ENCODE measurements at regions not wholly inside any gene's neighbourhood (a gene's known extent, or its start where the extent isn't known, plus 50 kb on each side); places are given as distances from the start of the nearest gene placed in this dataset.

DNA sequence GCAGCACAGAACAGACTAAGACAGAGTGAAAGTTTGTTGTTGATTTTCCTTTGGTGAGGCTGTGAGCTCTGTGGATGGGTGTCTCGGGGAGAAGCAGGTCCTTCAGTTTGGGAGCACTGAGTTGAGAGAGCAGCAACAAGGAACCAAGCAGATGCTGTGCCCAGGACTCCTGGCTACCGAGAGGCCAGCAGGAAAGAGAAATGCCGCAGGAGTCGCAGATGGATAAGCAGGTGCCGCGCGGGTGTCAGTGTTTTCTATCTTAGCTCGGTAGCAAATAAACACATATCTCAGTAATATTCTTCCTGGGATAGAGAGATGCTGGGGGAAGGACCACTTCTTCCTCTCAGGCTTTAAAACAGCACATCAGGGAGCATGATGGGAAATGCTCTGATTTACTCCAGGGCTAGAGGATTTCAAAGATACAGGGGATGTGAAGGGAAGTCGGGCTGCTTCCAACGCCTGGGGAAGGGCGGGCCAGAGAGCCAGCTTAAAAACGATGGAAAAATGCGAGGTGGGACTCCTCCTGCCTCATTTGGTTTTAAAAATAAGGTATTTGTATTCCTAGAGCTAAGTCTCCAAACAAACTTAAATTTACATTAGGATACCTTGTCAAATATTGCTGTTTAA, 470.7 kb upstream of the B3GAT1 start:
- DNase-seq (ENCODE audit: low read depth in 2 of 3, low spot score in 1 of 3), result no peak

DNA sequence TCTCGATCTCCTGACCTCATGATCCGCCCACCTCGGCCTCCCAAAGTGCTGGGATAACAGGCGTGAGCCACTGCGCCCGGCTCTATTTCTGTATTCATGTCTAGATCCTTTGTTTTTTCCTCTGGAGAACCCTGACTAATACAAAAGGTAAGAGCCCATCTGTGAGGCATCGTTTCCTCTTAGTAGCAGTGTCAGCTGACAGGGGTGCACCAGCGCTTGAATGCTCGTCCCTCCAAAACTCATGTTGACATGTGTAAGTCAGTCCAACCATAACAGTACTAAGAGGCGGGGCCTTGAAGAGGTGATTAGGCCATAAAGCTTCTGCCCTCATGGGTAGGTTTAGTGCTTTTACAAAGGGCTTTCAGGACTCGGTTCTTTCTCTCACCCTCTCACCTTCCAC, 470.1 kb upstream of the B3GAT1 start:
- DNase-seq (ENCODE audit: low read depth in 2 of 3, low spot score in 1 of 3), result no peak

DNA sequence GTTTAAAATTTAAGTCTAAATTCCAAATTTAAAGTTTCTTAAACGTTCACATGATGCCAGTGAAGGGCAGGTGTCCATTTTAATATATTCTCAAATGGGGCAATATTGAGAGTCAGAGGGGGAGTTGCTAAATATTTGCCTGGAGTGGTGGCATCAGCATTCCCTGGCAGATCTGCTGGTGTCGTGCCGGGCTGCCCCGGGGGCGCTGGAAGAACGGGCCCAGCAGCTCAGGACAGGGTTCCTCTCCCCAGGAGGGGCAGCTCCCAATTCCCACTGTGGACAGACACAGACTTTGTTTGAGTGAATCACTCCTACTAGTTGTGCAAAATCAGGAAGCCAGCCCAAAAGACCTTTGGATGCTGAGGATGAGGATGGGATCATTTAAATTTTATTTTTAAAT, 468.7 kb upstream of the B3GAT1 start:
- DNase-seq (ENCODE audit: low read depth in 2 of 3, low spot score in 1 of 3), result no peak

DNA sequence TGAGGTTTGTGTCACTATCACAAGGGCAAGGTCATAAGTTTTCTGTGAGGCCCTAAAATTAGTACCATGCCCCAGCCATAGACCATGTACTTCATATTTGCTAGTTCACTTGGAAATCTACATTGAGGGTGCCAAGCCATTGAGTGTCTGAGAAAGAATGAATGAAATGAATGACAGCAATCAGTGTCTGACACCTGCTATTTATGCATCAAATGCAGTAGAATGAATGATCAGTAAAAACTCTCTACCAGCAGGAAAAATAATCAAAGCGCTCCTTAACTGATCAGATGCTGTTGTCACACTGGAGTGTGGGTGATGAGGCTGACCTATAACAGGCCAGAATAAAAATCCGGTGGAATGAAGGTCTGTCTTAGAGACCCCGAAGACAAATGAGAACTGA, 467.9 kb upstream of the B3GAT1 start:
- no peak for DNase-seq (ENCODE audit: low read depth in 2 of 3, low spot score in 1 of 3)

DNA sequence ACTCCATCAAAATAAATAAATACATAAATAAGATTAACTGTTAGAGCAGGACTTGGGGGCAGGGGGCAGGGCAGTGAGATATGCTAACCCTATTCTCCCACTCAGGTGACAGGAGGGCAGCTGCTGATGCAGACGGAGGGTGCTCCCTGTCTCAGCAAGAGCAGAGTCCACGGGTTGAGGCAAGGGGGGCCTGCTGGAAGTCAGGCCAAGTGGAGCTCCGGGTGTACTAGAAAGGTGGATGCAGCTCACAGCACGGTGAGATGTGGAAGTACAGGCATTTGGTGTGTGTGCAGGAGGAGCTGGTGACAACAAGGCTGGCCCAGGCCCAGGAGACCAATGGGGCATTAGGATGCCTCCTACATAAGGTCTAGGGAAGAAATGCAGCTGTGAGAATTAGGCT, 467.3 kb upstream of the B3GAT1 start:
- no peak for DNase-seq (ENCODE audit: low read depth in 2 of 3, low spot score in 1 of 3)

DNA sequence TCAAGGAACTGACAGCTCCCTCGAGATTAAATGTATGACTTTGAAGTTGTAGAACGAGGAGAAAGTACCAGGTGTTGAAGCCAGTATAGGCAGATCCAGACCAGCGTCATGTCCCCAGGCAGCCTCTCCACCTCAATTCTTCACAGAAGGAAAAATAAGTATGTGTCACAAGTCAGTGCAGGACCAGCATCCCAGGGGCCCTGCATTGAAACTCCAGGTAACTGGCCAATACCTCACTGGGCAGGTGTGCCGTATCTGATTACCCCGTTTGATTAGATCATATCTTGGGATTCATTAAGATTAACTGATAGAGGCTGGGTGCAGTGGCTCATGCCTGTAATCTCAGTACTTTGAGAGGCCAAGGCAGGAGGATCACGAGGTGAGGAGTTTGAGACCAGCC, 466.7 kb upstream of the B3GAT1 start:
- no peak for DNase-seq (ENCODE audit: low read depth in 2 of 3, low spot score in 1 of 3)

DNA sequence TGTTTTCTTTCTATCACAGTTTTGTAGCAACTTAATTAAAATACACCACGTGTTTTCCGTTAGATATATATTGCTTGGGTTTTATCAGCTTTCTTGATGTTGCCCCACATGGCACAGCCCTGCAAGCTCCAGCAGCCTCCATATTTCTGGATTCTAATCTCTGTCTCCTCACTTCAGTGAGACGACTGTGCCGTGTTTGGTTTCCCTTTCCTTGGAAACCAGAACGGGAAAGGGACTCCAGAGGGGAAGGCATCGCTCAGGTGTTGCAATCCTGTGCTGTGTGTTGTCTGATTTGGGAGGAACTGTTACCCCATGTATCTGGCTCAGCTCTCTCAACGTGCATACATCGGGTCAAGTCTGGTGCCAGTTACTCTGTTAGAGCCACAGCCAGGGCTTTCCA, 464.2 kb upstream of the B3GAT1 start:
- no peak for DNase-seq (ENCODE audit: low read depth in 2 of 3, low spot score in 1 of 3)

DNA sequence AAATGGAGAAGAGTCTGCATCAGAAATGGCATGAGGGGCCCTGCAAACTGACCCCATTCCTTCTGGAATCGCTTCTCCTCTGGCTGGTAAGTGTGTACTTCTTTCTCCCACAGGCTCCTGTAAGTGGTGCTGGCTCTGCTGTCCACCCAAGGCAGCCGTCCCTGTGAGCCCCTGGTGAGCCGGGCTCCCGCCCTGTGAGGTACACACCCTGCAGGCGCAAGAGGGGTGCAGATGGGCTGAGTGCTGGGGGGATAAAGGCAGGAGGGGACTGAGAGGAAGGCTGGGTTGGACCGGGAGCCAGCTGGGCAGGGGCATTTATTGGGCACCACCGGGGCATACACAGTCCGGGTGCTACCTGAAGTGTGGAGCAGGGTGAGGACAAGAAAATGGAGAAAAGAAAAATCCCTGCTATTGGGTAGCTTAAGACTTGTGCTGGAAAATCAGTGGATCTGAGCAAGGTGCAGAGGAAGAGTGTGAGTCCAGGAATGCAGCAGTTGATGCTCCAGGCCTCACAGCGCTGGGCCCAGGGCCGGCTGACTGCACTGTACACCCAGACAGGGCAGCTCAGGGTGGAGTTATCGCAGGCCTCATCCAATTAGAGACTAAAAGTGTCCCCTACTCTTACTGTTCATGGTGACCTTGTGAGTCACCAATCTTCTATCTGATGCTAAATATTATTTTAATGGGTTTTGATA, 455.1 kb upstream of the B3GAT1 start:
- DNase-seq (ENCODE audit: low read depth in 2 of 3, low spot score in 1 of 3), result no peak

DNA sequence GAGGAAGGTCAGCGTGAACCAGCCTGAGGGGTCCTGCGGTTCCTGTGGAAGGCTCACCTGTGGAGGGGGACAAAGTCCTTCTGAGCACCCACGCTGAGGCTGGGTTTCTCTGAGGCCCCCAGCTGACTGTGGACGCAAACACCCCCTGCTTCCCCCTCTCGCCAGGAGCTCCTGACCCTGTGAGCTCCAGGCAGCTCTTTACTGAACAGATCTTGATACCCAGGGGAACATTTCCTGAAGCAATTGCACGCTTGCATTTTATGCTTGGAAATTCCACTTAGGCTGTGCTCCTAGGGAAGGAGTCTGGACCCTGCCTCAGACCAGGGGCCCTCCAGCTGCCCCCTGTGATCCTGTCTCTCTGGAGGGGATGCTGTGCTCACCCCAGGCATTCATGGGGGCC, 454.2 kb upstream of the B3GAT1 start:
- no peak for DNase-seq (ENCODE audit: low read depth in 2 of 3, low spot score in 1 of 3)

DNA sequence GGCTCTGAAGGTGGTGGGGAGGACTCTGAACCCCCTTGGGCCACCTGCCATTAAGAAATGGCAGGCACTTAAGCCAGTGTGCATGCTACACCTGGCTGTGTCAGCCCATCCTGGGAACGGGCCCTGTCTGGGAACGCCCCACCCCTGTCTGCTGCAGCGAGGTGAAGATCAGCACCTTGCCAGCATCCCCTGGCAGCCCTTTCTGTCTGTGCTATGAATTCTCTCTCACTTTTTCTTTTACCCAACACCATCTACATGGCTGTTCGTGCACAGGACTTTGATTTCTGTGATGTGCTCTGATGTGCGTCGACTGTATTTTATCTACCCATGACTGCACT, 452.9 kb upstream of the B3GAT1 start:
- DNase-seq (ENCODE audit: low read depth in 2 of 3, low spot score in 1 of 3), result no peak

DNA sequence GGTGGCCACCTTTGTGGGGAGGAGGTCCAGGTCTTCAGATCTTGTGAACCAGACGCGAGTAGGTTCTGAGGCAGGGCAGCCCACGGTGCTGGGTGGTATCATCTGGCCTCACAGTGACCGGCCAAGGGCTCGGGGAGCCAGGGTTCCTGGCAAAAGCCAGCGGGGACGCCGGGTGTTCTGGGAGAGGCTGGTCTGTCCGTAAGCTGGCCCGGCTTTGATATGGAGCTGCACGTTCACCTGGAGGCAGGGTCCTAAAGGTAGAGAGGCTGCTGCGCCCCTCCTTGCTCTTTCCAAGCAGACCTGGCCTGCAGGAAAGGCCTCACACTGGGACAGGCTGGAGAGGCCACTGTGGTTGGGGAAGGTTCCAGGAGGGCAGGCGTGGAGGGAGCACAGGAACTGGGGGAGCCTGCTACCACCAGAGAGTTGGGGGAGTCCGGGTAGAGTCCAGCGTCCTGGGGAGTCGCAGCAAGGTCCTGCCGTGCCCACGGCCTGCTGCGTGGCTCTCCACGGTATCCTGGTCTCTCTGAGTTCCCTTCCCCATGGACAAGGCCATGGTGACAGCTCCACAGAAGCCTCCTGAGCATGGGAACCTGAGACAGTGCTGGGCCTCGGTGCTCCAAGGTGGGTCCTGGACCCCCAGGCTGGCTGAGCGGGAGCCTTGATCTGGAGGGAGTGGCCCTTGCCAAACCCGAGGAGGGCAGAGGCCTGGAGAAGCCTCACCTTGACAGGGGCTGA, 452.4 kb upstream of the B3GAT1 start:
- DNase-seq (ENCODE audit: low read depth in 2 of 3, low spot score in 1 of 3), result no peak

DNA sequence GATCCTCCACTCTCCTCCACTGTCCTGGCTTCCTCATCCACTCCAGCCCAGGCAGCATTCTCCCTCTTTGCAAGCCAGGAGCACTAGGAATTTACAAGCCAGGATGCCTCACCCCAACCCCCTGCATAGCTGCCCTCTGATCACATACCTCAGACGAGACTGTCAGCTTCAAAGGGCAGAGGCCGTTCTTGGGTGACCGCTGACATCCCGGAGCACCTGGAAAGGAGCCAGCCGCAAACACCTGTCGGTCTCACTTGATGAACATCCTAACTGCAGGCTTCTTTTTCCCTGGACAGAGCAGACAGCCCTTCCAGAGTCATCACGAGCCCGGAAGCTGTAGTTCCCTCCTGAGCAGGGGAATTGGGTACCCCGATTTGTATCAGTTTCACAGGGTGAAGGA, 451.3 kb upstream of the B3GAT1 start:
- DNase-seq (ENCODE audit: low read depth in 2 of 3, low spot score in 1 of 3), result no peak

DNA sequence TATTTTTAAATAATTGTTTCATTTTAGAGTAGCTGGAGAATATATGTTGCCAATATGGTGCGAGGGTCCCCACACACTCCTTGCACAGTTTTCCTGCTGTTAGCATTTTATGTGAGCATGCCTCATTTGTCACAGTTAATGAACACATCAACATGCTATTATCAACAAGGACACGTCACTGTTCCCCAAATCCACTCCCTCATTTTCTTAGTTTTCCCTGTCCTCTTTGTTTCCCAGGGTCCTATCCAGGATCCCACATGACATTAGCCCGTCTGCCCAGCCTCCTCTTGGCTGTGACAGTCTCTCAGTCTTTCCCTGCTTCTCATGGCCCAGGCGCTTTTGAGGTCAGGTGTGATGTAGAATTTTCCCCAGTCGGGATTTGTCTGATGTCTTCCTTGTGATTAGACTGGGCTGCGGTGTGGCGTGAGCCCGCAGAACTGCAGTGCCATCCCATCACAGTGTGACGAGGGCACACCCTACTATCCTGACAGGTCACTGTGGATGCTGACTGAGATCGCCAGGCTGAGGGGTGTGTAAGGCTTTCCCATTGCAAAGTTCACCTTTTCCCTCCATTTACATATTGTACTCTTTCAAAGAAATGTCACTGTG, 450.6 kb upstream of the B3GAT1 start:
- DNase-seq (ENCODE audit: low read depth in 2 of 3, low spot score in 1 of 3), result no peak

DNA sequence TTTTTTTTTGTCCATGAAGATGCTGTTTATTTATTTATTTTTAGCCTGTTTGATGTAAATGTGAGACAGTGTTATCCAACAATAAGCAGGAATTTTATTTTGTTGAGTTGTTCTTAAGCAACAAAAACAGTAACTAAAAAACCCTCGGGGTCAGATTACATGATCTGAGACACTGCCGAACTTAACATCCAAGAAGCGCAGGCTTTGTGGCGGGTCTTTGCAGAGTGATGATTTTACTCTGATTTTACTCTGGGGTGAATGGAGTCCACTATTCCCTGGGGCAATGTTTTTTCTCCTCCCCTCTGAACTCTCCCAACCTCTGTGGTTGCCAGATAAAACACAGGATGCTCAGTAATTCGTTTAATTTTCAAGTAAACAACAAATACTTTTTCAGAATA, 450.1 kb upstream of the B3GAT1 start:
- DNase-seq (ENCODE audit: low read depth in 2 of 3, low spot score in 1 of 3), result no peak

DNA sequence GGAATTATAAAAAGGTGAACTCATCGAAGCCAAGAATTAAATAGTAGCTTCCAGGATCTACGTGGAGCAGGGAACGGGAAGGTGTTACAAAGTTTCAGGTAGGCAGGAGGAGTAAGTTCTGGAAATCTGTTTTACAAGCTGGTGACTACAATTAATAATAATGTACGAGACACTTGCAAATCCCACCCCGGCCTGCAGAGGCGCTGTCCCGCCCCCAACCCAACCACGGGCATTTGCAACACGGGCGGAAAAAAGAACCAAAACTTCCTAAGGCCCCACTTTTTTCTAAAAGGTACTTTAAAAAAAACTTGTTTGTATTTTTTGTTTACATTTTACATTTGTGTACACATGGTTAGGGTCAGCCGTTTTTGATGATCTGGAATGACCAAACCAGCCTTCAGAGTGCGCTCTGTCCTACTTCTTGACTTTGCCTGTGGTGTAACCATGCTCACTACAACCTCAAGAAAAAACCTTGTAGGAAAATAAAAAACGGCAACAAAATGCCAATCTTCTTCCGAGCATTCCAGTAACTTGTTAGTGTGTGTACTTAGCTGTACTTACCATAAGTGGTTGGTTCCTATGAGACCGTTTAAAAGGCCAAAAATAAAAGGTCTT, 449.6 kb upstream of the B3GAT1 start:
- no peak for DNase-seq (ENCODE audit: low read depth in 2 of 3, low spot score in 1 of 3)

DNA sequence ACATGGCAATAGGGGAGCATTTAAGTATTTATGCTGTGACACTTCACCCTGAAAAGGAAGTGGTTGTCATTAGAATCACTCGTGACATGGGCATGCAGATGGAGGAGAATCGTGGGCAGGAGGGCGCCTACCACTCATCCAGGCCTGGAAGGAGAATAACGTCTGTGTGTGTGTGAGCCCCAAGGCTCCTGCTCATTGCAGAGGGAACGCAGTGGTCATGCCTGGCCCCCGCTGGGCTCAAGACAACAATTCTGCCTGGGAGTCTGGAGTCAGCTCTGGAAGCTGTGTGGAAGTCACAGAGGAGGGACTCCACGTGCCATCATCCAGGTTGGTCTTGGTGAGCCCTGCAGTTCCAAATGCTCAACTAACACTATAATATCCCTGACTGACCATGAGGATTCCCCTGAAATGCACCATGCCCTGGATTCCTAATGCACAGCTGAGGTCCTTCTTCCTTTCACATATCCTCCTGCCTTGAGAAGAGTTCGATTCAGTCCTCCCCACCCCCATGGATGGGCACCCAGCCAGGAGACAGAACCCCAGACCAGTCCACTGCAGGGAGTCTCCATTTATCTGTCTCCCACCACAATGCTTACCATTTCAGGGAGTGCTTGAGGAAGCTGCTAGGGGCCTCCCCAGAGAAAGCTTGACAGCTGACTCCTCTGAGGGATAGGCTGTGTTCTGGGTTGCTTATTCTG, 446.9 kb upstream of the B3GAT1 start:
- no peak for DNase-seq (ENCODE audit: low read depth in 2 of 3, low spot score in 1 of 3)

DNA sequence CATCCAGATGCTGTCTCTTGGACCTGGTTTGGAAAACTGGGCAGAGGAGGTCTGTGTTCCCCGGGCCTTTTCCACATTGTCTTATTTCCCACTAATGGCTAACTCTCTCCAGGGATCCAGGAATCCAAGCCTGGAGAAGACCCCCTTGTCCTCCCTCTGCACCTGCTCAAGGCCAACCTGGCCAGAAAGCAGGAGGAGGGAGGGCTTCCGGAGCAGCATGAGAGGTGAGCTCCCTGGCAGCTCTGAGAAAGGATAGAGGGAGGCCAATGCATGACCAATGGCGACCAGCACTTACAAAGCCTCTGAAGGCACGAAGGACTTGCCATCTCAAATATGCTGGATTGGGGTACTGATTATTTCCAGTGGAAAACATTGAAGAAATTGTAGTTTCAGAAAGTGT, 445.0 kb upstream of the B3GAT1 start:
- no peak for DNase-seq (ENCODE audit: low read depth in 2 of 3, low spot score in 1 of 3)

DNA sequence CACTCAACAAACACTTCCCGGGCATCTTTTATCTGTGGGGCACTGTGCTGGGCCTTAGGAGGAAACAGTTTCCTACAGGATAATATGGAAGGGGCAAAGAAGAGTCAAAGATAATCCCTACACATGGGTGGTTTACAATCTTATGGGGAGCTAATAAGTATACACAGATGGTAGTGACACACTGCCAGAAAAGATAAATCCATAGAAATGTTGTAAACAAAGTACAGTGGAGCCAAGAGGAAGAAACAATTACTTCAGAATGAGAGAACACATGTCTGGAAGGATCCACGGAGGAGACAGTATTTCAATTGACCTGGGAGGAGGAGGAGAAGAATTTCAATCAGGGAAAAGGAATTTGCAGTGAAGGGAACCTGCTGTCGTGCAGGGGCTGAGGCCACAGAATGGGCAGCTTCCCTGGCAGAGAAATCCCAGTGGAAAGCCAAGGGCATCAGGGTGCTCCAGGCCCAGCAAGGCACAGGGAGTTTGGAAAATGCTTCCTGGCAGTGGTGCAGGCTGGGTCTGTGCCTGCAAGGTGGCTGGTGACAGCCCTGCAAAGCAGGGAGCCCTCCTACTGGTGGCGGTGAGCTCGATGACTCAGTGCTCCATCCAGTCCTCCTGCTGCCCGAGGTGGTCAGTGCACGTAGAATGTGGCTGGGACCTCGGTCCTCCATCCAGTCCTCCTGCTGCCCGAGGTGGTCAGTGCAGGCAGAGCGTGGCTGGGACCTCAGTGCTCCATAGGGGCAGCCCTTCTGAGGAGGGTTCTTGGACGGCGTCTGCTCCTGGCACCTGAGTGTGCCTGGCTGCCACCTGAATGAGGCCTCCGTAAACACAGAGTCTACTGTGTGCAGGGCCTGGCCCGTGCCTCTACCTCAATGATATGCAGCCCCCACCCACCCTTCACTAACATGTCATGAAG, 444.3 kb upstream of the B3GAT1 start:
- DNase-seq (ENCODE audit: low read depth in 2 of 3, low spot score in 1 of 3), result no peak

DNA sequence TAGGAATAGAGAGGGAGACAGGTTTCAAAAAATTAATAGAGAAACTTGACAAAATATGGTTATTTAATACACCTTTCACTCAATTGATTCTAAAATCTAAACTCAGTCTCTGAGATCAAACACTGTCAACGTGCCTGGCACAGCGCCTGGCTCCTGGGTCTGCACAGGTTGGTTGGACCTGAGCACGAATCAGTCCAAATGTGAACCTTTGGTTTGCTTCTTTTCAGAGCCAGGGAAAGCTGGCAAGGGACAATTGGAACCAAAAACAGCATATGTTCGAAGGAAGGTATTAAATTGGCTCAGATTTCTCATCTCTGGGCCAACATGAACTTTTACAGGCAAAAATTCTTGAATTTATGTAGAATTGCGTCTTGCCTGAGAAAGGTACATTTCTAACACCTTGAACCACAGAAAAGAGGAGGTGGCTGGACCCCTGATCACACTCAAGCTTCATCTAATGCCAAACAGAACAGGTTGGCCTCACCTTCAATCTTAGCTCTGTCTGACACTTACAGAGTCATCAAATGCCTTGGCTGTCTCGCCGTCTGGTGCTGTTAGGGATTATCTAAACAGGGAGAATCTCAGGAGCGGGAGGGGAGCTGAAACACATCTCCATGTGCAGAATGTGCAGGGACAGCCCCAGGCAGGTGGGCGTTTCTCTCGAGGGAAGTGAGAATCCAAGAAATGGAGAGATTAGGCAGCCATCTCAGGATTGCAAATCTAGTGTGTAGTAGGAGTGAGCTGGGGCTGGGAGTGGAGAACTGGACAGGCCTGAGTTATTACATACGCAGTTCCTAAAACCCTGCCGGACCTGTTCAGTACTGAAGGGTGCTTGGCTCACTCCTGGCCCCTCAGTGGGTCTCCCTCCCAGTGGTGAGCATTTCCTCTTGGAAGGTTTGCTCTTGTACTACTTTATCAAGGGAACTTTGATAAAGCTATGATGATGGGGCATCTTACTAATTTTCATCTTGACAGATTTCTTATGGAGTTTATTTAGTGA, 442.2 kb upstream of the B3GAT1 start:
- DNase-seq (ENCODE audit: low read depth in 2 of 3, low spot score in 1 of 3), result no peak

Measured in stimulated activated CD4-positive, alpha-beta T cell treated with anti-CD3 and anti-CD28 coated beads, Interleukin-12 subunit alpha, Interleukin-12 subunit beta, amount 100 ng/mL, for 48 hours (primary cell).